Transverse colon (tissue), 4 donors: ENCODE measurements at regions not wholly inside any gene's neighbourhood (a gene's known extent, or its start where the extent isn't known, plus 50 kb on each side); places are given as distances from the start of the nearest gene placed in this dataset.

Experiments used
- DNase-seq: peaks from one replicate; pipeline ENCODE4 v3.0.0-alpha.2; 2019
- H3K27ac ChIP-seq, 4 donors: fragments of 200-600 bp; sonication (generic); 2 replicates each; pipeline ENCODE4 v1.5.1; 2016 to 2018; ENCODE audit warnings: inconsistent platforms in 4 of 4
- H3K27me3 ChIP-seq: fragments of 200-600 bp; sonication (generic); 2 replicates; pipeline ENCODE4 v1.5.1; 2017; ENCODE audit warnings: inconsistent platforms
- H3K36me3 ChIP-seq, 4 donors: fragments of 200-600 bp; sonication (generic); 2 replicates each; pipeline ENCODE4 v1.5.1; 2017 to 2019; ENCODE audit warnings: inconsistent platforms in 4 of 4
- H3K4me1 ChIP-seq, 4 donors: fragments of 200-600 bp; sonication (generic); 2 replicates each; pipeline ENCODE4 v1.5.1; 2017 to 2020; ENCODE audit warnings: inconsistent platforms in 4 of 4
- H3K4me3 ChIP-seq, 4 donors: fragments of 200-600 bp; sonication (generic); 1 replicate in 1 of 4; 2 replicates in 3 of 4; pipeline versions ENCODE4 v1.5.1 to v1.6.1; 2017 to 2019; ENCODE audit warnings: inconsistent platforms in 4 of 4
- H3K9me3 ChIP-seq, 2 donors: fragments of 200-600 bp; sonication (generic); 2 replicates each; pipeline ENCODE4 v1.5.1; 2017 to 2019; ENCODE audit warnings: inconsistent platforms in 2 of 2
- CTCF ChIP-seq, 5 experiments: fragments of 200-600 bp in 3 of 5; fragments of 450-650 bp in 2 of 5; sonication (generic) in 3 of 5; IDR thresholded peaks; 1 replicate in 2 of 5; 2 replicates in 3 of 5; pipeline ENCODE4 v1.5.1; 2016 to 2017; ENCODE audit warnings: antibody characterized with exemption in 5 of 5, inconsistent platforms in 3 of 5, mild to moderate bottlenecking in 2 of 5, moderate library complexity in 1 of 5
- EP300 ChIP-seq: sonication (generic); formaldehyde crosslinking; IDR thresholded peaks from one replicate; pipeline ENCODE4 v1.6.1; 2017; ENCODE audit warnings: antibody characterized with exemption, low read depth
- POLR2A ChIP-seq: fragments of 450-650 bp; IDR thresholded peaks from one replicate; pipeline ENCODE4 v1.6.1; 2016; ENCODE audit warnings: antibody characterized with exemption, mild to moderate bottlenecking, moderate library complexity
- POLR2AphosphoS5 ChIP-seq, 3 donors: sonication (generic); formaldehyde crosslinking; IDR thresholded peaks; one replicate each; pipeline ENCODE4 v1.6.1; 2016; ENCODE audit warnings: antibody characterized with exemption in 3 of 3
- WGBS, 2 donors: methylation state at CpG; one replicate each; pipeline ENCODE4 v1.1.5; 2018; ENCODE audit warnings: low coverage in 1 of 2; 5-methylcytosine and 5-hydroxymethylcytosine counted together
- in situ Hi-C, 4 donors: fragments of 200-750 bp; cut with MboI; loops; one replicate each; pipeline versions ENCODE4 v1.15.0 to v1.15.1; 2017; ENCODE audit warnings: low sequenced_read_pairs in 3 of 4, low pct_ligation_motif_present in 1 of 4, low pct_unique_long_range_greater_than_20kb in 1 of 4
- intact Hi-C: fragments of 100-400 bp; cut with DNase I; formaldehyde crosslinking; loops from one replicate; pipeline ENCODE4 v1.15.1; 2023; ENCODE audit warnings: low total_unique reads

- in situ Hi-C loops: loop anchor here in 2 of 4 donors (25.0 kb wide), 2 partner anchors 501 to 601 kb away; partner anchors contain the start of gene PAX1 (in 1 of the 2)
- WGBS, 2 donors: 2 to 5% methylated on average over 6 of the region's 6 CpGs
- no peak for TF ChIP-seq POLR2A
- TF ChIP-seq CTCF (IDR thresholded peaks at IDR 0.05): peak; percentile 48 to 64 (median 54)
- Histone ChIP-seq H3K27ac (no peak overlapping the region), H3K27me3 (peaks cover 17% of the 10 kb centered on the region), H3K36me3 (no peaks in the 10 kb centered on the region), H3K4me1 (no peaks in the 10 kb centered on the region), H3K9me3 (no peaks in the 10 kb centered on the region), H3K4me3 (no peak overlapping the region)
- no peak for DNase-seq
- intact Hi-C loops: no loop called here
Observed at GRCh38 chr20:22312744-22313346, 271.5 kb downstream of the FOXA2 start.

GRCh38 chr20:22308934-22309333 is 275.4 kb downstream of the FOXA2 start:
- in situ Hi-C loops (loop anchor here in 2 of 4 donors (25.0 kb wide), 2 partner anchors 497 to 597 kb away; partner anchors contain the start of gene PAX1 (in 1 of the 2)), intact Hi-C loops (no loop called here)
- no peak overlapping the region for H3K27ac ChIP-seq
- WGBS, 2 donors: 76 to 77% methylated on average over 1 of the region's 1 CpG
- no peak for DNase-seq
- no peak for TF ChIP-seq POLR2AphosphoS5 (IDR thresholded peaks at IDR 0.05)
- TF ChIP-seq EP300: no peak
- no peak for TF ChIP-seq POLR2A
- TF ChIP-seq CTCF (IDR thresholded peaks at IDR 0.05): no peak
- H3K36me3 ChIP-seq: no peaks in the 10 kb centered on the region
- H3K4me3 ChIP-seq: no peak overlapping the region
- peaks cover 8% of the 10 kb centered on the region for H3K27me3 ChIP-seq
- H3K9me3 ChIP-seq: no peaks in the 10 kb centered on the region
- no peaks in the 10 kb centered on the region for H3K4me1 ChIP-seq

GRCh38 chr20:22307409-22307808 is 277.0 kb downstream of the FOXA2 start:
- peaks cover 8% of the 10 kb centered on the region for H3K27me3 ChIP-seq
- in situ Hi-C loops (loop anchor here in 2 of 4 donors (25.0 kb wide), 2 partner anchors 495 to 595 kb away; partner anchors contain the start of gene PAX1 (in 1 of the 2)), intact Hi-C loops (no loop called here)
- TF ChIP-seq POLR2A (no peak), POLR2AphosphoS5 (IDR thresholded peaks at IDR 0.05) (no peak), CTCF (IDR thresholded peaks at IDR 0.05) (no peak), EP300 (no peak)
- H3K9me3 ChIP-seq: no peaks in the 10 kb centered on the region
- no peaks in the 10 kb centered on the region for H3K36me3 ChIP-seq
- no peak overlapping the region for H3K27ac ChIP-seq
- DNase-seq: no peak
- H3K4me1 ChIP-seq: no peaks in the 10 kb centered on the region
- H3K4me3 ChIP-seq: no peak overlapping the region
- WGBS, 2 donors: 0 to 18% methylated on average over 1 of the region's 1 CpG

GRCh38 chr20:22305381-22305780 is 279.0 kb downstream of the FOXA2 start:
- no peak for TF ChIP-seq POLR2AphosphoS5 (IDR thresholded peaks at IDR 0.05)
- no peak for TF ChIP-seq CTCF (IDR thresholded peaks at IDR 0.05)
- no peak for TF ChIP-seq POLR2A
- no peak for TF ChIP-seq EP300

More at GRCh38 chr20:22305381-22305780, 279.0 kb downstream of the FOXA2 start:
- Histone ChIP-seq H3K27ac (no peak overlapping the region), H3K27me3 (no peaks in the 10 kb centered on the region), H3K9me3 (no peaks in the 10 kb centered on the region), H3K36me3 (no peaks in the 10 kb centered on the region), H3K4me3 (no peak overlapping the region), H3K4me1 (no peaks in the 10 kb centered on the region)
- WGBS, 2 donors: 22 to 45% methylated on average over 1 to 2 of the region's 2 CpGs
- in situ Hi-C loops: loop anchor here in 2 of 4 donors (25.0 kb wide), 2 partner anchors 493 to 593 kb away; partner anchors contain the start of gene PAX1 (in 1 of the 2)
- DNase-seq: no peak
- intact Hi-C loops: no loop called here
